ENCODE measurements at regions not wholly inside any gene's neighbourhood (a gene's known extent, or its start where the extent isn't known, plus 50 kb on each side); places are given as distances from the start of the nearest gene placed in this dataset.

DNA sequence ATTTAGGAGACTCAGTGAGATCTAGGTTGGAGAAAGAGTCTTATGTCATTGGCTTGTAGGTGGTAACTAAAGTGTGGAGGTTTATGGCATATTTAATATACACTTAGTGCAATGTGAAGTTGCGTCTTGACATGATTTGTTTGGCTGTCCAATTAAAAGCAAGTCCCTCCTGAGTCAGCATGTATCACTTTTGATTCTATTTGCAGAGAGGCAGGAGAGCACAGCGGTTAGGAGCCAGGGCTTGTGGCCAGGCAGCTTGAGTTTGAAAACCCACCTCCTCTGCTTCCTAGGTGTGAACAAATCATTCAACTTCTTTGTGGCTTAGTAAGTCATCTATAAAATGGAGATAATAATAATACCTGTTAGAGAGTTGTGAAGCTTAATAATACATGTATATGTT lies 68.5 kb upstream of the OTX2 start:
- TF ChIP-seq GATA2 (IDR thresholded peaks at IDR 0.05; ENCODE audit: low read depth, low read length), result no peak
- no peak for TF ChIP-seq GATA3 (IDR thresholded peaks at IDR 0.05; ENCODE audit: low read depth, low read length)
